SK-N-SH (cell line): ENCODE measurements at regions not wholly inside any gene's neighbourhood (a gene's known extent, or its start where the extent isn't known, plus 50 kb on each side); places are given as distances from the start of the nearest gene placed in this dataset.

Experiments used
- EP300 ChIP-seq, 2 experiments: IDR thresholded peaks; 2 replicates each; pipeline versions ENCODE4 v1.4.0 to v1.6.1; 2012; ENCODE audit warnings: borderline replicate concordance in 1 of 2, low read depth in 1 of 2, low read length in 1 of 2
- RXRA ChIP-seq: IDR thresholded peaks from 2 replicates; pipeline ENCODE4 v1.4.0; 2012; ENCODE audit warnings: low read depth, mild to moderate bottlenecking, borderline replicate concordance
- TAF1 ChIP-seq: IDR thresholded peaks from 2 replicates; pipeline ENCODE4 v1.6.1; 2012; ENCODE audit warnings: low read depth, mild to moderate bottlenecking, low read length, moderate library complexity, borderline replicate concordance
- TEAD4 ChIP-seq: IDR thresholded peaks from 2 replicates; pipeline ENCODE4 v1.4.0; 2012; ENCODE audit warnings: mild to moderate bottlenecking, borderline replicate concordance; ENCODE audit not compliant: insufficient read depth
- USF2 ChIP-seq: fragments of 150-350 bp; IDR thresholded peaks from 2 replicates; pipeline ENCODE4 v1.6.1; 2017; ENCODE audit warnings: antibody characterized with exemption, low read length, low read depth, borderline replicate concordance
- TF ChIP-seq, protein P1 (sequence below): fragments of 200-600 bp; sonication (generic); IDR thresholded peaks from 2 replicates; pipeline ENCODE4 v1.6.1; 2017; ENCODE audit warnings: antibody characterized with exemption, mild to moderate bottlenecking, moderate library complexity

- TF ChIP-seq EP300 (IDR thresholded peaks at IDR 0.05; ENCODE audit: borderline replicate concordance in 1 of 2, low read depth in 1 of 2, low read length in 1 of 2) (no peak), USF2 (no peak), TEAD4 (no peak), TAF1 (no peak), RXRA (no peak)
- TF ChIP-seq, protein P1, sequence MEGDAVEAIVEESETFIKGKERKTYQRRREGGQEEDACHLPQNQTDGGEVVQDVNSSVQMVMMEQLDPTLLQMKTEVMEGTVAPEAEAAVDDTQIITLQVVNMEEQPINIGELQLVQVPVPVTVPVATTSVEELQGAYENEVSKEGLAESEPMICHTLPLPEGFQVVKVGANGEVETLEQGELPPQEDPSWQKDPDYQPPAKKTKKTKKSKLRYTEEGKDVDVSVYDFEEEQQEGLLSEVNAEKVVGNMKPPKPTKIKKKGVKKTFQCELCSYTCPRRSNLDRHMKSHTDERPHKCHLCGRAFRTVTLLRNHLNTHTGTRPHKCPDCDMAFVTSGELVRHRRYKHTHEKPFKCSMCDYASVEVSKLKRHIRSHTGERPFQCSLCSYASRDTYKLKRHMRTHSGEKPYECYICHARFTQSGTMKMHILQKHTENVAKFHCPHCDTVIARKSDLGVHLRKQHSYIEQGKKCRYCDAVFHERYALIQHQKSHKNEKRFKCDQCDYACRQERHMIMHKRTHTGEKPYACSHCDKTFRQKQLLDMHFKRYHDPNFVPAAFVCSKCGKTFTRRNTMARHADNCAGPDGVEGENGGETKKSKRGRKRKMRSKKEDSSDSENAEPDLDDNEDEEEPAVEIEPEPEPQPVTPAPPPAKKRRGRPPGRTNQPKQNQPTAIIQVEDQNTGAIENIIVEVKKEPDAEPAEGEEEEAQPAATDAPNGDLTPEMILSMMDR: no peak
Measured at GRCh38 chr6:12590901-12591300, 125.7 kb upstream of the PHACTR1 start.
